ENCODE measurements at regions not wholly inside any gene's neighbourhood (a gene's known extent, or its start where the extent isn't known, plus 50 kb on each side); places are given as distances from the start of the nearest gene placed in this dataset.

DNA sequence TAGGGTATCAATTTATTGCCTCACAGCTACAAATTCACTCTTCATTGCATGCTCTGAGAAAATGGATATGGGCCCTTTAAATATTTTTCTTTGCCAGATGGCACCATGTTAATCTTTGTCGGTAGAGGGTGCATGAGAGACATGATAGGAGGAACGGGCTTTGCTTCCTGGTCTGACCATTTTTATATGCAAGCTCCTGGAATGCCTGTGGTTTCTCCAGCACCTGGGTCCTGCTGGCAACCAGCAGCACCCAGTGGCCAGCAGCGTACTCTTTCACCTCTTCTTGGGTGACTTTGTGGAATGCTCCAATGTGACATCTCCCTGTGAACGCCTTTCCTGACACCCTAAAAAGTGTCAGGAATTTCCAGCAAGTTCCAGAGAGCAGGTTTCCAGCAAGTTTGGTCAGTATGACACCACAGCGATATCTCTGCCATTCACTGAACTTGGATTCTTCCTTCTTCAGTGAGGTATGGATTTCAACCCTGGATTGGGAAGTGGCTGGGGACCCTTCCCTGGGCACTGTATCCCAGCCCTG lies 140.3 kb upstream of the PGRMC2 start:
- ChIA-PET POLR2A (interaction anchor here (0.7 to 1.0 kb wide), 3 partner anchors 20 to 409 kb away, joined by 3 to 5 read pairs (median 4); no protein-coding TSS in a partner anchor), CTCF (ENCODE audit: low intra/inter-chr PET ratio) (interaction anchor here (0.8 to 1.7 kb wide), 2 partner anchors 381 to 382 kb away, joined by 3 to 6 read pairs; partner anchors contain the start of gene JADE1)
- Histone ChIP-seq H3K4me1 (replicated peaks in 1 of 2; ENCODE audit: control insufficient read depth in 2 of 2, insufficient read depth in 2 of 2, low read length in 2 of 2) (no peaks in the 10 kb centered on the region; a peak in 1 of 5 replicates), H3K4me3 (no peak overlapping the region), H2AFZ (ENCODE audit: low read depth, low read length) (peak overlapping the region; percentile 79), H3K9ac (ENCODE audit: insufficient read depth in 1 of 2, low read depth in 2 of 2, low read length in 2 of 2) (0 out of 4 replicates have a peak overlapping the region, but pooled peaks of 1 of the 2 experiments have one; percentile 2), H3K4me2 (ENCODE audit: insufficient read depth, low read length) (peak overlapping the region; percentile 38), H3K9me1 (ENCODE audit: control insufficient read depth, insufficient read depth, low read length) (no peaks in the 10 kb centered on the region), H3K79me2 (ENCODE audit: control insufficient read depth, insufficient read depth, low read length) (no peaks in the 10 kb centered on the region), H4K20me1 (replicated peaks; ENCODE audit: control insufficient read depth, insufficient read depth, low read length) (no peaks in the 10 kb centered on the region), H3K27me3 (ENCODE audit: control insufficient read depth in 2 of 2, insufficient read depth in 2 of 2, low read length in 2 of 2) (no peaks in the 10 kb centered on the region), H3K36me3 (ENCODE audit: control insufficient read depth, insufficient read depth, low read length) (no peaks in the 10 kb centered on the region), H3K27ac (ENCODE audit: extremely low read depth, low read depth, low read length) (no peak overlapping the region), H3K9me3 (replicated peaks; ENCODE audit: control insufficient read depth, insufficient read depth, low read depth, low read length) (no peaks in the 10 kb centered on the region)
- DNase-seq (ENCODE audit: extremely low read depth in 1 of 4, low spot score in 3 of 4), result peak; percentile 33 to 72 (median 54)
- WGBS (ENCODE audit: insufficient coverage, low coverage, missing lambda C conversion rate), result 24% methylated on average over 5 of the region's 5 CpGs
- peak; percentile 74 for FAIRE-seq
- BruUV-seq (replicated peaks), result no TSS peak
- intact Hi-C loops (cut with micrococcal nuclease) (loop anchor here (2.0 to 10.0 kb wide), 3 partner anchors 237 to 437 kb away; partner anchors contain the start of gene JADE1), in situ Hi-C loops (cut with MboI) (no loop called here)
- peak; percentile 98 for ATAC-seq
- TF ChIP-seq, protein P1, sequence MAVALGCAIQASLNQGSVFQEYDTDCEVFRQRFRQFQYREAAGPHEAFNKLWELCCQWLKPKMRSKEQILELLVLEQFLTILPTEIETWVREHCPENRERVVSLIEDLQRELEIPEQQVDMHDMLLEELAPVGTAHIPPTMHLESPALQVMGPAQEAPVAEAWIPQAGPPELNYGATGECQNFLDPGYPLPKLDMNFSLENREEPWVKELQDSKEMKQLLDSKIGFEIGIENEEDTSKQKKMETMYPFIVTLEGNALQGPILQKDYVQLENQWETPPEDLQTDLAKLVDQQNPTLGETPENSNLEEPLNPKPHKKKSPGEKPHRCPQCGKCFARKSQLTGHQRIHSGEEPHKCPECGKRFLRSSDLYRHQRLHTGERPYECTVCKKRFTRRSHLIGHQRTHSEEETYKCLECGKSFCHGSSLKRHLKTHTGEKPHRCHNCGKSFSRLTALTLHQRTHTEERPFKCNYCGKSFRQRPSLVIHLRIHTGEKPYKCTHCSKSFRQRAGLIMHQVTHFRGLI (CRISPR knock-in tag; IDR thresholded peaks at IDR 0.05), result no peak
- no peak for TF ChIP-seq ZNF644 (tag; IDR thresholded peaks at IDR 0.05; ENCODE audit: low read depth)
- TF ChIP-seq CREB5 (CRISPR knock-in tag; IDR thresholded peaks at IDR 0.05), result no peak
- no peak for TF ChIP-seq HMG20B (CRISPR knock-in tag; IDR thresholded peaks at IDR 0.05)
- TF ChIP-seq CBFB (CRISPR knock-in tag; IDR thresholded peaks at IDR 0.05), result peak; percentile 58; the same call in 1 of the 2 replicates
- no peak for TF ChIP-seq E2F1 (CRISPR knock-in tag; IDR thresholded peaks at IDR 0.05)
- TF ChIP-seq PRDM10 (IDR thresholded peaks at IDR 0.05; ENCODE audit: partially characterized antibody), result no peak
- TF ChIP-seq KLF10 (CRISPR knock-in tag; IDR thresholded peaks at IDR 0.05), result no peak
- no peak for TF ChIP-seq NCOA1 (IDR thresholded peaks at IDR 0.05; ENCODE audit: low read depth)
- no peak for TF ChIP-seq RB1 (IDR thresholded peaks at IDR 0.05; ENCODE audit: low read depth)
- TF ChIP-seq SRSF1 (IDR thresholded peaks at IDR 0.05; ENCODE audit: low read depth, low read length), result no peak
- TF ChIP-seq RAD21 (CRISPR knock-in tag; conservative IDR thresholded peaks at IDR 0.05 in 1 of 2, IDR thresholded peaks at IDR 0.05 in 1 of 2), result peak; percentile 67 to 82
- no peak for TF ChIP-seq ZNF232 (CRISPR knock-in tag; IDR thresholded peaks at IDR 0.05)
- TF ChIP-seq RUNX1 (IDR thresholded peaks at IDR 0.05; ENCODE audit: low read depth), result no peak
